Uterus (tissue), 3 donors: ENCODE measurements at regions not wholly inside any gene's neighbourhood (a gene's known extent, or its start where the extent isn't known, plus 50 kb on each side); places are given as distances from the start of the nearest gene placed in this dataset.

ENCODE experiments used
- DNase-seq, 2 donors: peaks; one replicate each; pipeline ENCODE4 v3.0.0-alpha.2; 2019 to 2020
- H3K27ac ChIP-seq, 2 donors: fragments of 200-600 bp; sonication (generic); 1 replicate in 1 of 2; 2 replicates in 1 of 2; pipeline ENCODE4 v1.5.1; 2016 to 2018
- H3K27me3 ChIP-seq, 2 donors: fragments of 200-600 bp; sonication (generic); one replicate each; pipeline ENCODE4 v1.5.1; 2018 to 2019; ENCODE audit warnings: control low read depth in 1 of 2
- H3K36me3 ChIP-seq, 2 donors: fragments of 200-600 bp; sonication (generic); one replicate each; pipeline ENCODE4 v1.5.1; 2019; ENCODE audit warnings: control low read depth in 1 of 2
- H3K4me1 ChIP-seq, 2 donors: fragments of 200-600 bp; sonication (generic); one replicate each; pipeline ENCODE4 v1.5.1; 2018 to 2019; ENCODE audit warnings: control low read depth in 1 of 2
- H3K4me3 ChIP-seq, 2 donors: fragments of 200-600 bp; sonication (generic); 1 replicate in 1 of 2; 2 replicates in 1 of 2; pipeline ENCODE4 v1.5.1; 2018 to 2019; ENCODE audit warnings: mild to moderate bottlenecking in 1 of 2
- H3K9me3 ChIP-seq, 2 donors: fragments of 200-600 bp; sonication (generic); one replicate each; pipeline ENCODE4 v1.5.1; 2019; ENCODE audit warnings: control low read depth in 1 of 2
- CTCF ChIP-seq, 4 experiments: fragments of 200-600 bp in 2 of 4; fragments of 450-650 bp in 2 of 4; sonication (generic) in 2 of 4; IDR thresholded peaks; one replicate each; pipeline ENCODE4 v1.5.1; 2016 to 2019; ENCODE audit warnings: antibody characterized with exemption in 4 of 4, mild to moderate bottlenecking in 2 of 4, moderate library complexity in 1 of 4
- POLR2A ChIP-seq, 2 donors: fragments of 450-650 bp; IDR thresholded peaks; one replicate each; pipeline ENCODE4 v1.6.1; 2016; ENCODE audit warnings: antibody characterized with exemption in 2 of 2, mild to moderate bottlenecking in 1 of 2, moderate library complexity in 1 of 2
- intact Hi-C: fragments of 100-400 bp; cut with DNase I; formaldehyde crosslinking; loops from one replicate; pipeline ENCODE4 v1.15.1; 2023; ENCODE audit warnings: low total_unique reads
- donor health status: DM: yes; HTN: yes; CAD: no.

GRCh38 chr6:1231941-1232340 is 80.0 kb upstream of the FOXQ1 start:
- Histone ChIP-seq H3K4me1 (no peaks in the 10 kb centered on the region), H3K4me3 (no peak overlapping the region), H3K36me3 (no peaks in the 10 kb centered on the region), H3K27me3 (no peaks in the 10 kb centered on the region), H3K9me3 (no peaks in the 10 kb centered on the region), H3K27ac (no peak overlapping the region)
- no peak for DNase-seq
- TF ChIP-seq CTCF (IDR thresholded peaks at IDR 0.05) (no peak), POLR2A (IDR thresholded peaks at IDR 0.05) (no peak)
- intact Hi-C loops: no loop called here

- H3K36me3 ChIP-seq: no peaks in the 10 kb centered on the region
- no peaks in the 10 kb centered on the region for H3K9me3 ChIP-seq
- no peaks in the 10 kb centered on the region for H3K4me1 ChIP-seq
- no peak overlapping the region for H3K4me3 ChIP-seq
- intact Hi-C loops: no loop called here
- H3K27me3 ChIP-seq: no peaks in the 10 kb centered on the region
- H3K27ac ChIP-seq: no peak overlapping the region
- no peak for DNase-seq
- TF ChIP-seq CTCF (IDR thresholded peaks at IDR 0.05): no peak
- no peak for TF ChIP-seq POLR2A (IDR thresholded peaks at IDR 0.05)
These were observed 81.0 kb upstream of the FOXQ1 start for GRCh38 chr6:1230689-1231605.

DNA sequence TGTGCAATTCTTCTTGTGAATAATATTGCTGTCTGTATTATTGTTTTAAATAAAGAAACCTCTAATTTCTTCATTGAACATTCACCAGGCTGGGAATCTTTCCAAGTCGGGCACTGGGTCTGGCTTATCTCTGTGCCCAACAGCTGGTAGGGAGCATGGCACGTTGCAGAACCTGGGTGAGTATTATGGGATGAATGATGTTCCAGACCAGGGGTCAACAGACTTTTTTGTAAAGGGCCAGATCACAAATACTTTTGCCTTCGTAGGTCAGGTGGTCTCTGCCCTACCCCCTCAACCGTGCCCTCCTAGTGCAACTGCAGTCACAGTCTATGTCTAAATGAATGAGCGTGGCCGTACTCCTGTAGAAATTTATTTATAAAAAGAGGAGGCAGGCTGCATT is 81.6 kb upstream of the FOXQ1 start:
- Histone ChIP-seq H3K4me1 (no peaks in the 10 kb centered on the region), H3K4me3 (no peak overlapping the region), H3K27ac (no peak overlapping the region), H3K27me3 (no peaks in the 10 kb centered on the region), H3K9me3 (no peaks in the 10 kb centered on the region), H3K36me3 (no peaks in the 10 kb centered on the region)
- DNase-seq: no peak
- intact Hi-C loops: no loop called here
- no peak for TF ChIP-seq POLR2A (IDR thresholded peaks at IDR 0.05)
- no peak for TF ChIP-seq CTCF (IDR thresholded peaks at IDR 0.05)

- Histone ChIP-seq H3K27ac (no peak overlapping the region), H3K27me3 (no peaks in the 10 kb centered on the region), H3K4me1 (no peaks in the 10 kb centered on the region), H3K9me3 (no peaks in the 10 kb centered on the region), H3K4me3 (no peak overlapping the region), H3K36me3 (no peaks in the 10 kb centered on the region)
- intact Hi-C loops: no loop called here
- TF ChIP-seq CTCF (IDR thresholded peaks at IDR 0.05): no peak
- TF ChIP-seq POLR2A (IDR thresholded peaks at IDR 0.05): no peak
- no peak for DNase-seq
These were observed 82.1 kb upstream of the FOXQ1 start for GRCh38 chr6:1229808-1230207.

DNA sequence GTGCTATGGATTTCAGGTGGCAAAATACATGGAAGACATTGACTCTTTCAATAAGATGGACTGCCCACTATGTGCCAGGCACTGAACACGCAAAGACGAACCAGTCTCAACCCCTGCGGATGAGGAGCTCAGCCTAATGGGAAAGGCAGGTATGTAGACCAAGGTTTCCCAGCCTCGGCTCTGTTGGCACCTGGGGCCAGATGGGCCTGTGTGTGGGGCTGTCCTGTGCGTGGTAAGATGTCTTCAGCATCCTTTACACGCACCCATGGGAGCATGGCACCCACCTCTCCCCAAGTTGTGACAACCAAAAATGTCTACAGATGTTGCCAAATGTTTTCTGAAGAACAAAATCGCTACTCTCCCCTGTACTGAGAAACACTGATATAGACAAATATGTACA is 82.6 kb upstream of the FOXQ1 start:
- no peak overlapping the region for H3K27ac ChIP-seq

More for the DNA sequence above, 82.6 kb upstream of the FOXQ1 start:
- Histone ChIP-seq H3K9me3 (no peaks in the 10 kb centered on the region), H3K4me1 (no peaks in the 10 kb centered on the region), H3K36me3 (no peaks in the 10 kb centered on the region), H3K27me3 (no peaks in the 10 kb centered on the region), H3K4me3 (no peak overlapping the region)
- DNase-seq: no peak
- TF ChIP-seq CTCF (IDR thresholded peaks at IDR 0.05): no peak
- no peak for TF ChIP-seq POLR2A (IDR thresholded peaks at IDR 0.05)
- intact Hi-C loops: no loop called here
